Panc1 (cell line): ENCODE measurements at regions not wholly inside any gene's neighbourhood (a gene's known extent, or its start where the extent isn't known, plus 50 kb on each side); places are given as distances from the start of the nearest gene placed in this dataset.

Experiments used
- ATAC-seq: fragments of 200-7000 bp; cut with Tn5 transposase; 2 replicates; pipeline ENCODE4 v1.9.1; 2020; ENCODE audit warnings: mild to moderate bottlenecking, moderate library complexity
- BruUV-seq: library from RNA; stranded (reverse); fragments of 400-500 nt; replicated peaks from 2 replicates; lab custom pipeline; 2021; lab: Mats Ljungman, UMichigan
- CTCF ChIA-PET: fragments of 300-600 bp; sonication (Branson Sonifier 250); formaldehyde crosslinking; loops from one replicate; lab custom pipeline; 2022; ENCODE audit warnings: antibody characterized with exemption; lab: Charles Lee
- POLR2A ChIA-PET: fragments of 300-600 bp; sonication (Branson Sonifier 250); formaldehyde crosslinking; loops from one replicate; lab custom pipeline; 2022; ENCODE audit warnings: antibody characterized with exemption; lab: Charles Lee
- DNase-seq: peaks from one replicate; pipeline ENCODE4 v3.0.0-alpha.2; 2010; ENCODE audit warnings: low read depth, low spot score
- H3K27ac ChIP-seq: 2 replicates; pipeline ENCODE4 v1.5.1; 2011; ENCODE audit warnings: mild to moderate bottlenecking, low read length, inconsistent platforms
- H3K27me3 ChIP-seq: fragments of 200-500 bp; sonication (Bioruptor generic); 2 replicates; pipeline ENCODE4 v1.6.0; 2014; ENCODE audit warnings: low read length, inconsistent platforms; ENCODE audit not compliant: control insufficient read depth, insufficient read depth
- H3K36me3 ChIP-seq: fragments of 200-500 bp; sonication (Bioruptor generic); 2 replicates; pipeline ENCODE4 v1.5.1; 2014; ENCODE audit warnings: inconsistent platforms, mild to moderate bottlenecking, low read length, moderate library complexity; ENCODE audit not compliant: control insufficient read depth, insufficient read depth
- H3K4me1 ChIP-seq: 2 replicates; pipeline ENCODE4 v1.5.1; 2011; ENCODE audit warnings: inconsistent platforms, mild to moderate bottlenecking, low read length, moderate library complexity; ENCODE audit not compliant: control insufficient read depth, insufficient read depth
- H3K4me3 ChIP-seq, 2 experiments: 2 replicates each; pipeline ENCODE4 v1.5.1; 2011 to 2012; ENCODE audit warnings: low read depth in 2 of 2, low read length in 2 of 2, mild to moderate bottlenecking in 2 of 2, inconsistent platforms in 1 of 2, moderate library complexity in 1 of 2
- H3K9me3 ChIP-seq: fragments of 200-500 bp; sonication (Bioruptor generic); 2 replicates; pipeline ENCODE4 v1.5.1; 2014; ENCODE audit warnings: low read depth, mild to moderate bottlenecking, inconsistent platforms, low read length, moderate library complexity; ENCODE audit not compliant: control insufficient read depth, insufficient read depth
- POLR2AphosphoS5 ChIP-seq: IDR thresholded peaks from 2 replicates; pipeline ENCODE4 v1.6.1; 2012; ENCODE audit warnings: mild to moderate bottlenecking, low read depth, low read length, moderate library complexity
- SIN3A ChIP-seq: IDR thresholded peaks from 2 replicates; pipeline ENCODE4 v1.6.1; 2012; ENCODE audit warnings: low read depth, mild to moderate bottlenecking, low read length, moderate library complexity, borderline replicate concordance; ENCODE audit not compliant: insufficient read depth
- TCF7L2 ChIP-seq: IDR thresholded peaks from 2 replicates; pipeline ENCODE4 v1.6.1; 2011; ENCODE audit warnings: mild to moderate bottlenecking, low read depth, low read length, inconsistent platforms
- in situ Hi-C: cut with HindIII; loops from 2 replicates; pipeline ENCODE4 v1.10.0; 2016; ENCODE audit warnings: low sequenced_read_pairs, low pct_unique_long_range_greater_than_20kb
- intact Hi-C: fragments of 100-400 bp; cut with micrococcal nuclease; formaldehyde crosslinking; loops from one replicate; pipeline ENCODE4 v1.10.0; 2022; ENCODE audit not compliant: unreplicated experiment
- TF ChIP-seq, protein P1 (sequence below), 2 experiments: IDR thresholded peaks; 2 replicates each; pipeline ENCODE4 v1.6.1; 2011 to 2012; ENCODE audit warnings: low read depth in 2 of 2, control low read depth in 1 of 2, low read length in 1 of 2, mild to moderate bottlenecking in 1 of 2, moderate library complexity in 1 of 2; ENCODE audit not compliant: insufficient read depth in 1 of 2
- TF ChIP-seq, protein P2 (sequence below): fragments of 450-650 bp; IDR thresholded peaks from 2 replicates; pipeline ENCODE4 v1.5.1; 2017; ENCODE audit warnings: mild to moderate bottlenecking

DNA sequence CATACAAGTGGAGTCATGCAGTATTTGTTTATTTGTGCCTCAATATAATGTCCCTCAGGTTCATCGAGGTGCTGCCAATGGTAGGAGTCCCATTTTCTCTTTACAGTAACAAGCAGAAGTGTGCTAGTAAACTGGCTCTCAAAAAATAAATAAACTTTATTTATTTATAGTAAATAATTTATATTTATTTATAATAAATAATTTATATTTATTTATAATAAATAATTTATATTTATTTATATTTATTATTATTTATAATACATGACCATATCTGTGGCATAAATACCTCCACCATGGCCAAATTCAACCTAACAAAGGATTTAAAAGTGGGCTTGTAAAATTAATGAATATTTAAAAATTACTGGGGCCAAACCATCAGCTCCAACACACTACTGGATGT, 464.9 kb upstream of the NWD2 start:
- ATAC-seq (no peak), DNase-seq (no peak)
- H3K4me3 ChIP-seq = no peak overlapping the region
- ChIA-PET CTCF (no interaction called here), POLR2A (no interaction called here)
- BruUV-seq = no TSS peak
- intact Hi-C loops = loop anchor here (5.0 kb wide), 1 partner anchor 632 kb away; no protein-coding TSS in a partner anchor
- no peaks in the 10 kb centered on the region for H3K9me3 ChIP-seq
- no peaks in the 10 kb centered on the region for H3K4me1 ChIP-seq
- no peak overlapping the region for H3K27ac ChIP-seq
- no peaks in the 10 kb centered on the region for H3K36me3 ChIP-seq
- no peaks in the 10 kb centered on the region for H3K27me3 ChIP-seq
- no peak for TF ChIP-seq POLR2AphosphoS5
- TF ChIP-seq, protein P1, sequence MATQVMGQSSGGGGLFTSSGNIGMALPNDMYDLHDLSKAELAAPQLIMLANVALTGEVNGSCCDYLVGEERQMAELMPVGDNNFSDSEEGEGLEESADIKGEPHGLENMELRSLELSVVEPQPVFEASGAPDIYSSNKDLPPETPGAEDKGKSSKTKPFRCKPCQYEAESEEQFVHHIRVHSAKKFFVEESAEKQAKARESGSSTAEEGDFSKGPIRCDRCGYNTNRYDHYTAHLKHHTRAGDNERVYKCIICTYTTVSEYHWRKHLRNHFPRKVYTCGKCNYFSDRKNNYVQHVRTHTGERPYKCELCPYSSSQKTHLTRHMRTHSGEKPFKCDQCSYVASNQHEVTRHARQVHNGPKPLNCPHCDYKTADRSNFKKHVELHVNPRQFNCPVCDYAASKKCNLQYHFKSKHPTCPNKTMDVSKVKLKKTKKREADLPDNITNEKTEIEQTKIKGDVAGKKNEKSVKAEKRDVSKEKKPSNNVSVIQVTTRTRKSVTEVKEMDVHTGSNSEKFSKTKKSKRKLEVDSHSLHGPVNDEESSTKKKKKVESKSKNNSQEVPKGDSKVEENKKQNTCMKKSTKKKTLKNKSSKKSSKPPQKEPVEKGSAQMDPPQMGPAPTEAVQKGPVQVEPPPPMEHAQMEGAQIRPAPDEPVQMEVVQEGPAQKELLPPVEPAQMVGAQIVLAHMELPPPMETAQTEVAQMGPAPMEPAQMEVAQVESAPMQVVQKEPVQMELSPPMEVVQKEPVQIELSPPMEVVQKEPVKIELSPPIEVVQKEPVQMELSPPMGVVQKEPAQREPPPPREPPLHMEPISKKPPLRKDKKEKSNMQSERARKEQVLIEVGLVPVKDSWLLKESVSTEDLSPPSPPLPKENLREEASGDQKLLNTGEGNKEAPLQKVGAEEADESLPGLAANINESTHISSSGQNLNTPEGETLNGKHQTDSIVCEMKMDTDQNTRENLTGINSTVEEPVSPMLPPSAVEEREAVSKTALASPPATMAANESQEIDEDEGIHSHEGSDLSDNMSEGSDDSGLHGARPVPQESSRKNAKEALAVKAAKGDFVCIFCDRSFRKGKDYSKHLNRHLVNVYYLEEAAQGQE (IDR thresholded peaks at IDR 0.05; ENCODE audit: insufficient read depth in 1 of 2, low read depth in 2 of 2, low read length in 1 of 2) = no peak
- TF ChIP-seq SIN3A = no peak
- TF ChIP-seq, protein P2, sequence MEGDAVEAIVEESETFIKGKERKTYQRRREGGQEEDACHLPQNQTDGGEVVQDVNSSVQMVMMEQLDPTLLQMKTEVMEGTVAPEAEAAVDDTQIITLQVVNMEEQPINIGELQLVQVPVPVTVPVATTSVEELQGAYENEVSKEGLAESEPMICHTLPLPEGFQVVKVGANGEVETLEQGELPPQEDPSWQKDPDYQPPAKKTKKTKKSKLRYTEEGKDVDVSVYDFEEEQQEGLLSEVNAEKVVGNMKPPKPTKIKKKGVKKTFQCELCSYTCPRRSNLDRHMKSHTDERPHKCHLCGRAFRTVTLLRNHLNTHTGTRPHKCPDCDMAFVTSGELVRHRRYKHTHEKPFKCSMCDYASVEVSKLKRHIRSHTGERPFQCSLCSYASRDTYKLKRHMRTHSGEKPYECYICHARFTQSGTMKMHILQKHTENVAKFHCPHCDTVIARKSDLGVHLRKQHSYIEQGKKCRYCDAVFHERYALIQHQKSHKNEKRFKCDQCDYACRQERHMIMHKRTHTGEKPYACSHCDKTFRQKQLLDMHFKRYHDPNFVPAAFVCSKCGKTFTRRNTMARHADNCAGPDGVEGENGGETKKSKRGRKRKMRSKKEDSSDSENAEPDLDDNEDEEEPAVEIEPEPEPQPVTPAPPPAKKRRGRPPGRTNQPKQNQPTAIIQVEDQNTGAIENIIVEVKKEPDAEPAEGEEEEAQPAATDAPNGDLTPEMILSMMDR = no peak
- no peak for TF ChIP-seq TCF7L2
- in situ Hi-C loops = no loop called here

DNA sequence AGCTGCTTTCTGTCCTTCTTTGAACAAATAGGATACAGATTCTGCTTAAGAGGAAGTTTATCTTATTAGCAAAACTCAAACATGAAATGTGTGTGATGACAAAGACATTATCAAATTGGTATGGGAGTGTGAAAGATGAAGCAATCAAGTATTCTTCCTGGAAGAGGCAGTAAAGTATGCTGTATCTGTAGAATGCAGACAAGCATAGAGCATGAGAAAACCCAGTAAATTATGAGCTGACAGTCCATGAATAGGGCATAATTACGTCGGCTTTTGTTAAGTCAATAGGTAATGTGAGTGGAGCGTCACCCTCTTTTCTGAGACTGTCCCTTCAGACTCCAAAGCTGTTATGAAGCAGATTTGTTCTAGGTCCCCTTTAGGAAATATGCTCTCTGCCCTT, 458.6 kb upstream of the NWD2 start:
- POLR2A ChIA-PET = no interaction called here
- H3K36me3 ChIP-seq = no peaks in the 10 kb centered on the region
- H3K9me3 ChIP-seq = no peaks in the 10 kb centered on the region
- intact Hi-C loops (no loop called here), in situ Hi-C loops (no loop called here)
- H3K27ac ChIP-seq = no peak overlapping the region
- TF ChIP-seq, protein P2 = no peak
- TF ChIP-seq, protein P1 (IDR thresholded peaks at IDR 0.05; ENCODE audit: insufficient read depth in 1 of 2, low read depth in 2 of 2, low read length in 1 of 2) = no peak
- no peak for TF ChIP-seq POLR2AphosphoS5
- TF ChIP-seq TCF7L2 = no peak
- TF ChIP-seq SIN3A = no peak
- BruUV-seq = no TSS peak
- no peaks in the 10 kb centered on the region for H3K4me1 ChIP-seq
- no peak for DNase-seq
- ATAC-seq = no peak
- CTCF ChIA-PET = no interaction called here
- H3K27me3 ChIP-seq = no peaks in the 10 kb centered on the region
- H3K4me3 ChIP-seq = no peak overlapping the region
